ENCODE measurements at regions not wholly inside any gene's neighbourhood (a gene's known extent, or its start where the extent isn't known, plus 50 kb on each side); places are given as distances from the start of the nearest gene placed in this dataset.
"Not testable (repeated sequence)": the region's sequence is repeated elsewhere in the genome, so short reads cannot be mapped to it uniquely, and the experiment has no call there.

- no peak for DNase-seq (ENCODE audit: low spot score)
Measured at GRCh38 chr16:87033541-87034300, 283.5 kb downstream of the C16orf95 start.

- no peak for DNase-seq (ENCODE audit: low spot score)
Measured at GRCh38 chr16:87034317-87034716, 282.9 kb downstream of the C16orf95 start.

- no peak for DNase-seq (ENCODE audit: low spot score)
Measured at GRCh38 chr16:87035053-87035452, 282.1 kb downstream of the C16orf95 start.

GRCh38 chr16:87037012-87037411 lies 280.2 kb downstream of the C16orf95 start:
- no peak for DNase-seq (ENCODE audit: low spot score)

GRCh38 chr16:87038528-87038927 lies 278.7 kb downstream of the C16orf95 start:
- not testable (repeated sequence) for DNase-seq (ENCODE audit: low spot score)

- no peak for DNase-seq (ENCODE audit: low spot score)
Measured at GRCh38 chr16:87040169-87041117, 276.7 kb downstream of the C16orf95 start.

GRCh38 chr16:87041286-87041685 lies 275.9 kb downstream of the C16orf95 start:
- no peak for DNase-seq (ENCODE audit: low spot score)

GRCh38 chr16:87042551-87043230 lies 274.5 kb downstream of the C16orf95 start:
- DNase-seq (ENCODE audit: low spot score) = no peak

GRCh38 chr16:87043231-87044031 lies 273.8 kb downstream of the C16orf95 start:
- DNase-seq (ENCODE audit: low spot score) = no peak

GRCh38 chr16:87044032-87044382 lies 273.2 kb downstream of the C16orf95 start:
- DNase-seq (ENCODE audit: low spot score) = no peak

- no peak for DNase-seq (ENCODE audit: low spot score)
Measured at GRCh38 chr16:87044829-87045228, 272.4 kb downstream of the C16orf95 start.

GRCh38 chr16:87045466-87046216 lies 271.6 kb downstream of the C16orf95 start:
- DNase-seq (ENCODE audit: low spot score) = no peak

- no peak for DNase-seq (ENCODE audit: low spot score)
Measured at GRCh38 chr16:87046235-87046634, 271.0 kb downstream of the C16orf95 start.

- no peak for DNase-seq (ENCODE audit: low spot score)
Measured at GRCh38 chr16:87047221-87048037, 269.8 kb downstream of the C16orf95 start.

GRCh38 chr16:87048038-87048729 lies 269.0 kb downstream of the C16orf95 start:
- DNase-seq (ENCODE audit: low spot score) = no peak

GRCh38 chr16:87048730-87049115 lies 268.5 kb downstream of the C16orf95 start:
- no peak for DNase-seq (ENCODE audit: low spot score)

GRCh38 chr16:87049216-87049615 lies 268.0 kb downstream of the C16orf95 start:
- DNase-seq (ENCODE audit: low spot score) = not testable (repeated sequence)

- no peak for DNase-seq (ENCODE audit: low spot score)
Measured at GRCh38 chr16:87050142-87050541, 267.1 kb downstream of the C16orf95 start.

GRCh38 chr16:87051526-87052320 lies 265.5 kb downstream of the C16orf95 start:
- no peak for DNase-seq (ENCODE audit: low spot score)

All from CD4-positive, alpha-beta T cell treated with Interleukin-2 at 100 ng/mL for 4 hours (primary cell).